Spinal cord (tissue), 9 donors: ENCODE measurements at regions not wholly inside any gene's neighbourhood (a gene's known extent, or its start where the extent isn't known, plus 50 kb on each side); places are given as distances from the start of the nearest gene placed in this dataset.
A peak's percentile ranks its signal among the peaks of the same experiment; 100 is the strongest.

Source experiments
- DNase-seq, 6 donors: peaks; one replicate each; pipeline versions ENCODE4 v3.0.0 to v3.0.0-alpha.2; 2013 to 2015; ENCODE audit warnings: low spot score in 6 of 6, low read depth in 4 of 6
- H3K27ac ChIP-seq: one replicate; pipeline ENCODE4 v1.5.1; 2013; ENCODE audit warnings: low read depth, low read length, control low read depth
- H3K27me3 ChIP-seq: one replicate; pipeline ENCODE4 v1.6.1; 2013; ENCODE audit warnings: low read length; ENCODE audit not compliant: control insufficient read depth, insufficient read depth
- H3K36me3 ChIP-seq: one replicate; pipeline ENCODE4 v1.6.1; 2013; ENCODE audit warnings: low read length; ENCODE audit not compliant: control insufficient read depth, insufficient read depth
- H3K4me1 ChIP-seq: one replicate; pipeline ENCODE4 v1.6.1; 2013; ENCODE audit warnings: low read length; ENCODE audit not compliant: control insufficient read depth, insufficient read depth
- H3K4me3 ChIP-seq: one replicate; pipeline ENCODE4 v1.5.1; 2013; ENCODE audit warnings: low read depth, low read length, control low read depth
- H3K9me3 ChIP-seq: one replicate; pipeline ENCODE4 v1.6.1; 2013; ENCODE audit warnings: low read length; ENCODE audit not compliant: control insufficient read depth, insufficient read depth
- WGBS: methylation state at CpG from one replicate; pipeline ENCODE4 v1.1.5; 2013; ENCODE audit warnings: missing lambda C conversion rate; ENCODE audit not compliant: insufficient coverage; 5-methylcytosine and 5-hydroxymethylcytosine counted together
- donor health status: healthy.

DNA sequence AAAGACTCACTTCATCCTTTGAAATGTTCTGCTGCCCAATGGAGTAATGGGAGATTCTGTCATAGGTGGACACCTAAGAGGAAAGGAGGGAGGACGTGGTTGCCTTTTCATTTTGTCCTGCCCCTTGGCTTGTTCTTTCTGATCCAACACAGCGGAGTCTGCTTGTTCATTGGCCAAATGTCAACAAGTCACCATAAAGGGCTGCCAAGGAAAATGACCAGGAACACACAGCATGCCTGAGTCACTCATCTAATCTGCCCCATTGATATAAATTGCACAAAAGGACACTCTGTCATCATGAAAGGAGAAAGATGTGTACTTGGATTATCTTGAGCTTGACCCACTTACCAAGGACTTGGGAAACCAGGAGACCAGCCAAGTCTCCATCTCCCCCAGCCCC lies 422.9 kb downstream of the SETD4 start:
- Histone ChIP-seq H3K27ac (no peak overlapping the region), H3K36me3 (no peaks in the 10 kb centered on the region), H3K27me3 (no peaks in the 10 kb centered on the region), H3K4me3 (no peak overlapping the region), H3K4me1 (no peaks in the 10 kb centered on the region), H3K9me3 (no peaks in the 10 kb centered on the region)
- WGBS = no CpG with 5 or more reads among the region's 2 CpGs
- peak in 1 of 6 donors; percentile 27 for DNase-seq

DNA sequence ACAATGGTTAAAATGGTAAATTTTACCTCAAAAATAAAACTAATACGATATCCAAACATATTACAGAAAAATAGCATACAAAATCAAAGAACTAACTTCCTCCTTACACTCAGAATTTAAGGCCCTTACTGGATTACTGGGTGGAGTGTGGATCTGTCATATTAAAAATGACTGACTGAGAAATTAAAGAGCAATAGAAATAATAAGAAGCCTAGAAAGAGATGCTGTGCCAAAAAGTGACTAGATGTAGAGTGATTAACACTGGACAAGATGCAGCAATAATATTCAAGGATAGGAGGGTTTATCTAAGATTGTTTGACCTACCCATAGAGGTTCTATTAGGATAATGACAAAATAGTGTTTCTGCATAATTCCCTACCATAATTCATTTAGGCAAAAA lies 424.3 kb downstream of the SETD4 start:
- no CpG with 5 or more reads among the region's 1 CpG for WGBS
- Histone ChIP-seq H3K4me3 (no peak overlapping the region), H3K36me3 (no peaks in the 10 kb centered on the region), H3K27ac (no peak overlapping the region), H3K27me3 (no peaks in the 10 kb centered on the region), H3K4me1 (no peaks in the 10 kb centered on the region), H3K9me3 (no peaks in the 10 kb centered on the region)
- DNase-seq = no peak

DNA sequence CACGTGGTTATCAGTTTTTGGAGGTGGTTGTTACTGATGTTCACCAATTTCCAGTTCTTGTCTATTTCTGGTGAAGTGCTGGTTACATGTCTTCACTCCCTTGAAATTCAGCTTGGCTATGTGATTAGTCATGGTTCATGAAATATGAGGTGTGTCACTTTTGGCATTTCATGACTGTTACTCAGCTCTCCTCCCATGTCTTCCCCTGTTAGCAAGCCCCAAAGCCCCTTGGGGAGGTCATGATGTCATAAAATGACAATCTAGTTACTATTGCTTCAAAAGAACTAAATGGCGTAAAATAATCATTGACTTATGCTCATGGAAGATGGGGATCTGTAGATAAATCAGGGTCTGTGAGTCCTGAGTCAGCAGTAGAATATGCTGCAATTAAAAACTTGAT lies 425.1 kb downstream of the SETD4 start:
- Histone ChIP-seq H3K4me1 (no peaks in the 10 kb centered on the region), H3K36me3 (no peaks in the 10 kb centered on the region), H3K9me3 (no peaks in the 10 kb centered on the region), H3K27me3 (no peaks in the 10 kb centered on the region), H3K27ac (no peak overlapping the region), H3K4me3 (no peak overlapping the region)
- no peak for DNase-seq
- WGBS = 88% methylated on average over 1 of the region's 2 CpGs

DNA sequence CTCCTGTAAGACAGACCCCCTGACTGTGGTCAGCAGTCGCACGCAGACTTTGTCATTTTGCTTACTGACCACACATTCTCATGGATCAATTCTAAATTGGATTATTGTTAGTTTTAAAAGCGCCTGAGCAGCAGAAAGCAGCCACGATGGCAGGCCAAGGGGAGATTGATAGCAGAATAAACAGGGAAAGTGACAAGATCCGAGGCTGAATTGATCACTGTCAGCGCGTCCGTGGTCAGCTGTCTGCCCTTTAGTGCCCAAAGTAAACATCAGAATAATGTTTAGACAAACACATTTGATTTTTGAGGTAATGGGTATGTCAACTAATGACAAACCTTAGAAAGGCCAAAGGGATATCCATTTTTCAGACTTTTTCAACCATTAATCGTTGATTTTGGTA lies 426.8 kb downstream of the SETD4 start:
- Histone ChIP-seq H3K36me3 (no peaks in the 10 kb centered on the region), H3K9me3 (no peaks in the 10 kb centered on the region), H3K27ac (no peak overlapping the region), H3K4me3 (no peak overlapping the region), H3K27me3 (no peaks in the 10 kb centered on the region), H3K4me1 (no peaks in the 10 kb centered on the region)
- 50% methylated on average over 3 of the region's 9 CpGs for WGBS
- no peak for DNase-seq

DNA sequence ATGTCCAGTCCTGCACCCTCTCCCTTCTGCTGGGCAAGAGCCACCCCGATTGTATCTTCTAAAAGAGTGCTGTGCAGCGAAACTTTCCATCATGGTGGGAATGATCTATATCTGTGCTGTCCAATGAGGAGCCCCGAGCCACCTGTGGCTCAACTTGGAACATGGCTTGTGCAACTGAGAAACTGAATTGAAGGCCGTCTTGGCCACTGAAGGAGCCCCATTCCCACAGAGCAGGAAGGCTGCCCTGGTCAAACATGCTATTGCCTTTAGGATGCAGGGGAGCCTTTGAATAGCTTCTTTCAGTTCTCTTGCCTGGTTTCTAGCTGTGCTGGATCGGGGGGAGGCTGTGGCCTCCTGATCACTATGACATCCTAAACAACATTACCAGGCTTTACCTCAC lies 427.6 kb downstream of the SETD4 start:
- H3K27me3 ChIP-seq = no peaks in the 10 kb centered on the region
- no peak overlapping the region for H3K4me3 ChIP-seq
- H3K27ac ChIP-seq = no peak overlapping the region
- DNase-seq = no peak
- no peaks in the 10 kb centered on the region for H3K9me3 ChIP-seq
- no peaks in the 10 kb centered on the region for H3K36me3 ChIP-seq
- H3K4me1 ChIP-seq = no peaks in the 10 kb centered on the region
- WGBS = 86% methylated on average over 2 of the region's 5 CpGs

DNA sequence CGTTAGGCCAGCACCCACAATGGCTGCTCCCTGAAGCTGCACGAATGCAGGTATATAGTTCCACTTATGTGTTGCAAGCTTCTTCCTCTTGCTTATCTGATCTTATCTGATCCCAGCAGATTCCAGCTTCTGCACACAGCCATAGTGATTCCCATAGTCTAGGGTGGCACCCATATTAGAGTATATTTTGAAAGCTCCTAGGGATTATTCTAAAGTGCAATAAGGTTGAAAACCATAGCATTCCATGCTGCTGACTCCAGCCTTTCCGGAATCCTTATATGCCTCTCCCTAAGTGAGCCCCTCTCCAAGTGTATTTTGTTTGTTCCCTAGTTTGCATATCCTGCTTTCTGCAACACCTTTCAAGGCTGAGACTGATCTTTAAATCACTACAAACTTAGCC lies 432.0 kb downstream of the SETD4 start:
- no peaks in the 10 kb centered on the region for H3K36me3 ChIP-seq
- no peaks in the 10 kb centered on the region for H3K27me3 ChIP-seq
- no peak overlapping the region for H3K4me3 ChIP-seq
- no peak for DNase-seq
- 79% methylated on average over 3 of the region's 3 CpGs for WGBS
- H3K27ac ChIP-seq = no peak overlapping the region
- H3K9me3 ChIP-seq = no peaks in the 10 kb centered on the region
- H3K4me1 ChIP-seq = no peaks in the 10 kb centered on the region

GRCh38 chr21:35627462-35627861 lies 432.9 kb downstream of the SETD4 start:
- Histone ChIP-seq H3K4me3 (no peak overlapping the region), H3K36me3 (no peaks in the 10 kb centered on the region), H3K9me3 (no peaks in the 10 kb centered on the region), H3K27me3 (no peaks in the 10 kb centered on the region), H3K27ac (no peak overlapping the region), H3K4me1 (no peaks in the 10 kb centered on the region)
- DNase-seq = no peak
- no CpG with 5 or more reads among the region's 4 CpGs for WGBS

GRCh38 chr21:35625576-35625975 lies 434.8 kb downstream of the SETD4 start:
- H3K4me1 ChIP-seq = no peaks in the 10 kb centered on the region
- 100% methylated on average over 1 of the region's 3 CpGs for WGBS
- no peak overlapping the region for H3K4me3 ChIP-seq
- H3K9me3 ChIP-seq = no peaks in the 10 kb centered on the region
- no peak for DNase-seq
- no peaks in the 10 kb centered on the region for H3K36me3 ChIP-seq
- H3K27ac ChIP-seq = no peak overlapping the region
- H3K27me3 ChIP-seq = no peaks in the 10 kb centered on the region

DNA sequence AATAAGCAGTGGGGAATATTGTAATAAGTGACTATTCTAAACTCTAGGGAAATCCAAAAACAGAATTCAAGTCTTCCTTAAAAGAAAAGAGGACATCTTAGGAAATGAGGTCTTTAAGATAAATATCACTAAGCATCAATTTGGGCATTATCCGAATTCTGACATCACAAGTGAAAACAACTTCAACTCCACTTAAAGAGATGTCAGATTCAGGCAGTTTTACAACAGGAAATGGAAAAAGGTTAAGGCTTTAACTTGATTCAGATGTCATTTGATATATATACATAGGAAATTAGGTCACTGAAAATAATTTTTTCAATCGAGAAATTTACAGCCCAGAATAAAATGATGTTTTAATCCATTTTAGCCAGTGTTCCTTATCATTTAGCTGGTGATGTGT lies 435.4 kb downstream of the SETD4 start:
- Histone ChIP-seq H3K4me1 (no peaks in the 10 kb centered on the region), H3K27me3 (no peaks in the 10 kb centered on the region), H3K27ac (no peak overlapping the region), H3K36me3 (no peaks in the 10 kb centered on the region), H3K4me3 (no peak overlapping the region), H3K9me3 (no peaks in the 10 kb centered on the region)
- no CpG with 5 or more reads among the region's 2 CpGs for WGBS
- no peak for DNase-seq

DNA sequence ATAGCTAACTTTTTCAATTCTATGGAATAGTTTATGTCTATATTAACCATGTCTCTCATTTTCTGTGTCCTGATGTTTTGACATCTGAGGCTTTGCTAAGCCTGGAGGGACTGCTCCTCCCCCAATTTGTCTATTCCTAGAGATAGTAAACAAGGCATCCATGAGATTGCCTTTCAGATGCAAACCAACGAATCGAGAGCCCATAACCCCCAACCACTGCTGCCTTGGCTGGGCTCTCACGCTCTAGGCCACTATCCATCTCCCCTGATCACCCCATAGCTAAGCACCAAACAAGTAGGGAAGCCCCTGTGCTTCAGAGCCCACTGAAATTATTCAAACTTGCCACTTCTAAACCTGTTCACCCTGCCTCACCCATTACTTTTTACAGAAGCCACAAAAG lies 437.7 kb downstream of the SETD4 start:
- Histone ChIP-seq H3K4me3 (no peak overlapping the region), H3K36me3 (no peaks in the 10 kb centered on the region), H3K4me1 (no peaks in the 10 kb centered on the region), H3K27me3 (no peaks in the 10 kb centered on the region), H3K9me3 (no peaks in the 10 kb centered on the region), H3K27ac (no peak overlapping the region)
- no peak for DNase-seq
- 70% methylated on average over 3 of the region's 3 CpGs for WGBS
